ENCODE measurements at regions not wholly inside any gene's neighbourhood (a gene's known extent, or its start where the extent isn't known, plus 50 kb on each side); places are given as distances from the start of the nearest gene placed in this dataset.

DNA sequence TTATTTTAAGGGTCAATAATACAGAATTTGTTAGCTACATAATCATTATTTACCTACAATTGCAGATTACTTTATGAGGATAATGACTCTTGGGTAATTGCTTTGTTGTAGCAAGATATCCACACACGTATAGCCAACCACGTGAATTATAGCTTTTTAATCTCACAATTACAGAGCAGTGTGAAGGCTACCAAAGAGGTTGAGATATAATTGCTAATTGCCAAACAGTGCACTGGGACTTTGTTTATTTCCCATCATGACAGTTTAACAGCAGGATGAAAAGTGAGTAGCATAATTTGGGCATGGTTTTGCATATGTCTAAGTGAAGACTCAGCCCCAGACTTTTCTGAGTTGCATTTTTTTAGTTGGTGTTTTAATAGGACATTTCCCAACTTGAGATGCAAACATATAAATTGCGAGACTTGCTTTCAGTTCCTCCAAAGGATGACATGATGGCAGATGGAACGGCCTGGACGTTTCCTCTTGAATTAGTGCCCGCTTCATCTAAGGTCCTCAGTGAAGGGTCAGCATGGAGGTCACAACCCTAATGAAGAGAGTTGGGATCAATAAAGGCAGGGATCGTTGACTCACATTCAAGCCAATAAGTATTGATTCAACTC lies 180.7 kb upstream of the GPR26 start:
- Histone ChIP-seq H3K27me3 (ENCODE audit: control insufficient read depth in 2 of 2, insufficient read depth in 2 of 2, low read length in 2 of 2) (peaks cover 0 to 2% of the 10 kb centered on the region in 2 donors), H3K4me1 (ENCODE audit: control insufficient read depth in 1 of 2, insufficient read depth in 2 of 2, low read length in 2 of 2) (peaks cover 35 to 57% of the 10 kb centered on the region in 2 donors), H3K27ac (ENCODE audit: low read depth in 1 of 2, low read length in 2 of 2) (peak overlapping the region in 1 of 2 donors; percentile 56), H2AFZ (ENCODE audit: insufficient read depth, low read depth, low read length, poor library complexity, severe bottlenecking) (no peak overlapping the region), H3K4me2 (replicated peaks; ENCODE audit: extremely low read depth, low read length, poor library complexity, severe bottlenecking) (peak overlapping the region; percentile 49), H4K20me1 (ENCODE audit: insufficient read depth, low read length) (no peaks in the 10 kb centered on the region), H3K79me2 (ENCODE audit: insufficient read depth, low read length) (no peaks in the 10 kb centered on the region), H3K36me3 (replicated peaks in 1 of 2; ENCODE audit: control insufficient read depth in 1 of 2, insufficient read depth in 2 of 2, low read length in 2 of 2) (no peaks in the 10 kb centered on the region), H3K4me3 (replicated peaks in 1 of 3; ENCODE audit: low read depth in 2 of 3, low read length in 3 of 3) (peak overlapping the region in 1 of 3 experiments; percentile 44), H3K9me3 (replicated peaks in 1 of 2; ENCODE audit: control insufficient read depth in 1 of 2, insufficient read depth in 1 of 2, low read length in 2 of 2) (no peaks in the 10 kb centered on the region), H3K9ac (ENCODE audit: insufficient read depth, low read length, poor library complexity, severe bottlenecking) (no peak overlapping the region)
- H3K9me3 Mint-ChIP-seq: peaks cover 0 to 3% (median 0%) of the 10 kb centered on the region in 7 donors
- peaks cover 0 to 5% of the 10 kb centered on the region in 2 donors for H3K36me3 Mint-ChIP-seq
- peaks cover 50% of the 10 kb centered on the region for H3K4me1 Mint-ChIP-seq
- H3K27ac Mint-ChIP-seq: peak overlapping the region in 4 of 7 donors; percentile 30 to 81 (median 70)
- no peak overlapping the region for H3K4me3 Mint-ChIP-seq
- DNase-seq: peak; percentile 41 to 66 (median 65)
- intact Hi-C loops (cut with micrococcal nuclease): no loop called here
- WGBS (ENCODE audit: insufficient coverage): 67% methylated on average over 1 of the region's 7 CpGs
- TF ChIP-seq, protein P1, sequence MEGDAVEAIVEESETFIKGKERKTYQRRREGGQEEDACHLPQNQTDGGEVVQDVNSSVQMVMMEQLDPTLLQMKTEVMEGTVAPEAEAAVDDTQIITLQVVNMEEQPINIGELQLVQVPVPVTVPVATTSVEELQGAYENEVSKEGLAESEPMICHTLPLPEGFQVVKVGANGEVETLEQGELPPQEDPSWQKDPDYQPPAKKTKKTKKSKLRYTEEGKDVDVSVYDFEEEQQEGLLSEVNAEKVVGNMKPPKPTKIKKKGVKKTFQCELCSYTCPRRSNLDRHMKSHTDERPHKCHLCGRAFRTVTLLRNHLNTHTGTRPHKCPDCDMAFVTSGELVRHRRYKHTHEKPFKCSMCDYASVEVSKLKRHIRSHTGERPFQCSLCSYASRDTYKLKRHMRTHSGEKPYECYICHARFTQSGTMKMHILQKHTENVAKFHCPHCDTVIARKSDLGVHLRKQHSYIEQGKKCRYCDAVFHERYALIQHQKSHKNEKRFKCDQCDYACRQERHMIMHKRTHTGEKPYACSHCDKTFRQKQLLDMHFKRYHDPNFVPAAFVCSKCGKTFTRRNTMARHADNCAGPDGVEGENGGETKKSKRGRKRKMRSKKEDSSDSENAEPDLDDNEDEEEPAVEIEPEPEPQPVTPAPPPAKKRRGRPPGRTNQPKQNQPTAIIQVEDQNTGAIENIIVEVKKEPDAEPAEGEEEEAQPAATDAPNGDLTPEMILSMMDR (IDR thresholded peaks at IDR 0.05): no peak
- peaks cover 2 to 4% (median 2%) of the 10 kb centered on the region in 3 donors for H3K27me3 Mint-ChIP-seq (ENCODE audit: low read depth in 3 of 3)

DNA sequence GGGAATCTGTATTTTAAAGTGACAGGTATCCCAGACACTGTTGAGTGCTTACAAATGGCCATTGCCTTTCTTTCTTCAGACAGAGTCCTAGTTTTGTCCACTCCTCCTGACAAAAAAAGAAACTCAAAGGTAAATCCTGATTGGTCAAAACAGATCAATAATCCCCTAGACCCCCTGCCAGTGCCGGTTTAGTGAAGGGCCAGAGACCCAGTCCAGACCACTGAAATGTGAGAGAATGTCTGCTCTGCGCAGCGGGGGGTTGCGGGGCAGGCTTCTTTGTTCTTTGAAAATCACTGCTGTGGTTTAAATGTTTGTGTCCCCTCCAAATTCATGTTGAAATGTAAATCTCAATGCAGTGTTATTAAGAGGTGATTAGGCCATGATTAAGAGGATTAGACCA lies 177.7 kb upstream of the GPR26 start:
- H3K27me3 Mint-ChIP-seq (ENCODE audit: low read depth in 3 of 3): peaks cover 12 to 21% (median 12%) of the 10 kb centered on the region in 3 donors
- no peaks in the 10 kb centered on the region for H4K20me1 ChIP-seq (ENCODE audit: insufficient read depth, low read length)

More for the DNA sequence above, 177.7 kb upstream of the GPR26 start:
- Histone ChIP-seq H3K9ac (ENCODE audit: insufficient read depth, low read length, poor library complexity, severe bottlenecking) (no peak overlapping the region), H3K4me1 (ENCODE audit: control insufficient read depth in 1 of 2, insufficient read depth in 2 of 2, low read length in 2 of 2) (peaks cover 35 to 45% of the 10 kb centered on the region in 2 donors), H3K4me2 (replicated peaks; ENCODE audit: extremely low read depth, low read length, poor library complexity, severe bottlenecking) (no peak overlapping the region), H3K79me2 (ENCODE audit: insufficient read depth, low read length) (no peaks in the 10 kb centered on the region), H3K27me3 (ENCODE audit: control insufficient read depth in 2 of 2, insufficient read depth in 2 of 2, low read length in 2 of 2) (peaks cover 0 to 12% of the 10 kb centered on the region in 2 donors), H3K36me3 (replicated peaks in 1 of 2; ENCODE audit: control insufficient read depth in 1 of 2, insufficient read depth in 2 of 2, low read length in 2 of 2) (no peaks in the 10 kb centered on the region), H2AFZ (ENCODE audit: insufficient read depth, low read depth, low read length, poor library complexity, severe bottlenecking) (no peak overlapping the region), H3K4me3 (replicated peaks in 1 of 3; ENCODE audit: low read depth in 2 of 3, low read length in 3 of 3) (no peak overlapping the region), H3K27ac (ENCODE audit: low read depth in 1 of 2, low read length in 2 of 2) (no peak overlapping the region), H3K9me3 (replicated peaks in 1 of 2; ENCODE audit: control insufficient read depth in 1 of 2, insufficient read depth in 1 of 2, low read length in 2 of 2) (no peaks in the 10 kb centered on the region)
- Mint-ChIP-seq H3K27ac (no peak overlapping the region), H3K36me3 (peaks cover 0 to 2% of the 10 kb centered on the region in 2 donors), H3K9me3 (peaks cover 0 to 6% (median 3%) of the 10 kb centered on the region in 7 donors), H3K4me3 (no peak overlapping the region), H3K4me1 (peaks cover 37% of the 10 kb centered on the region)
- DNase-seq: no peak
- 90% methylated on average over 4 of the region's 4 CpGs for WGBS (ENCODE audit: insufficient coverage)
- TF ChIP-seq, protein P1 (IDR thresholded peaks at IDR 0.05): no peak
- intact Hi-C loops (cut with micrococcal nuclease): no loop called here
